Erythroblast (primary cell): ENCODE measurements at regions not wholly inside any gene's neighbourhood (a gene's known extent, or its start where the extent isn't known, plus 50 kb on each side); places are given as distances from the start of the nearest gene placed in this dataset.

ENCODE experiments used
- GATA1 ChIP-seq: IDR thresholded peaks from 2 replicates; pipeline ENCODE4 v1.6.1; 2011; ENCODE audit warnings: low read depth, mild to moderate bottlenecking, control low read depth, low read length, moderate library complexity
- POLR2A ChIP-seq: IDR thresholded peaks from 2 replicates; pipeline ENCODE4 v1.6.1; 2011; ENCODE audit warnings: mild to moderate bottlenecking, low read length

GRCh38 chr18:32520771-32521170 lies 50.1 kb upstream of the GAREM1 start:
- TF ChIP-seq POLR2A = no peak
- no peak for TF ChIP-seq GATA1
